HEK293 (cell line): ENCODE measurements at regions not wholly inside any gene's neighbourhood (a gene's known extent, or its start where the extent isn't known, plus 50 kb on each side); places are given as distances from the start of the nearest gene placed in this dataset.

Experiments used
- CTCF ChIA-PET: fragments of 350-600 bp; formaldehyde crosslinking; extraction: SDS; loops from one replicate; lab custom pipeline; 2021; ENCODE audit warnings: antibody characterized with exemption; lab: Yijun Ruan, JAX
- POLR2A ChIA-PET: fragments of 300-600 bp; formaldehyde crosslinking; extraction: SDS; loops from one replicate; lab custom pipeline; 2020; ENCODE audit warnings: antibody characterized with exemption, inconsistent platforms; lab: Yijun Ruan, JAX
- H3K27ac ChIP-seq: fragments of 200-500 bp; sonication (Bioruptor generic); 2 replicates; pipeline ENCODE4 v1.5.1; 2014; ENCODE audit warnings: low read depth, low read length, control low read depth, inconsistent platforms; ENCODE audit errors: extremely low read depth
- H3K36me3 ChIP-seq, 2 experiments: fragments of 200-500 bp in 1 of 2; sonication (Bioruptor generic) in 1 of 2; 1 replicate in 1 of 2; 2 replicates in 1 of 2; pipeline ENCODE4 v1.5.1; 2014 to 2017; ENCODE audit warnings: inconsistent platforms in 2 of 2, low read length in 2 of 2; ENCODE audit not compliant: control insufficient read depth in 2 of 2, insufficient read depth in 1 of 2
- H3K4me1 ChIP-seq: fragments of 200-500 bp; sonication (Bioruptor generic); 2 replicates; pipeline ENCODE4 v1.5.1; 2014; ENCODE audit warnings: mild to moderate bottlenecking, low read length, inconsistent platforms; ENCODE audit not compliant: control insufficient read depth, insufficient read depth
- H3K4me3 ChIP-seq: 2 replicates; pipeline ENCODE4 v1.5.1; 2011; ENCODE audit warnings: low read depth, mild to moderate bottlenecking, control low read depth, low read length, moderate library complexity
- H3K9me3 ChIP-seq: fragments of 200-500 bp; sonication (Bioruptor generic); 2 replicates; pipeline ENCODE4 v1.5.1; 2014; ENCODE audit warnings: low read depth, low read length, inconsistent platforms; ENCODE audit not compliant: control insufficient read depth, insufficient read depth
- GLIS1 ChIP-seq: fragments of 450-650 bp; formaldehyde crosslinking; IDR thresholded peaks from 2 replicates; pipeline ENCODE4 v1.5.1; 2016; ENCODE audit warnings: missing biosample characterization, missing genetic modification characterization
- IKZF3 ChIP-seq: fragments of 450-650 bp; IDR thresholded peaks from 2 replicates; pipeline ENCODE4 v1.5.0; 2018; ENCODE audit warnings: missing biosample characterization, mild to moderate bottlenecking, missing genetic modification characterization, moderate library complexity
- KLF10 ChIP-seq: fragments of 450-650 bp; IDR thresholded peaks from 2 replicates; pipeline ENCODE4 v1.5.1; 2018; ENCODE audit warnings: missing biosample characterization, mild to moderate bottlenecking, missing genetic modification characterization
- MZF1 ChIP-seq: fragments of 450-650 bp; formaldehyde crosslinking; IDR thresholded peaks from 2 replicates; pipeline ENCODE4 v1.5.1; 2017; ENCODE audit warnings: missing biosample characterization, missing genetic modification characterization, borderline replicate concordance
- OVOL3 ChIP-seq: fragments of 450-650 bp; formaldehyde crosslinking; IDR thresholded peaks from 2 replicates; pipeline ENCODE4 v1.5.1; 2016; ENCODE audit warnings: missing biosample characterization, missing genetic modification characterization
- WT1 ChIP-seq: fragments of 450-650 bp; formaldehyde crosslinking; IDR thresholded peaks from 2 replicates; pipeline ENCODE4 v1.5.1; 2016; ENCODE audit warnings: missing biosample characterization, missing genetic modification characterization
- ZBTB20 ChIP-seq: fragments of 450-650 bp; formaldehyde crosslinking; IDR thresholded peaks from 2 replicates; pipeline ENCODE4 v1.5.1; 2016; ENCODE audit warnings: missing biosample characterization, missing genetic modification characterization
- ZBTB21 ChIP-seq: fragments of 450-650 bp; formaldehyde crosslinking; IDR thresholded peaks from 2 replicates; pipeline ENCODE4 v1.5.1; 2017; ENCODE audit warnings: missing biosample characterization, missing genetic modification characterization
- ZNF146 ChIP-seq: fragments of 450-650 bp; formaldehyde crosslinking; IDR thresholded peaks from 2 replicates; pipeline ENCODE4 v1.5.1; 2016; ENCODE audit warnings: missing biosample characterization, missing genetic modification characterization
- ZNF24 ChIP-seq: fragments of 450-650 bp; formaldehyde crosslinking; IDR thresholded peaks from 2 replicates; pipeline ENCODE4 v1.5.1; 2016; ENCODE audit warnings: missing biosample characterization, missing genetic modification characterization
- ZNF302 ChIP-seq: fragments of 450-650 bp; formaldehyde crosslinking; IDR thresholded peaks from 2 replicates; pipeline ENCODE4 v1.5.1; 2016; ENCODE audit warnings: missing biosample characterization, missing genetic modification characterization, low read depth
- ZNF366 ChIP-seq: fragments of 450-650 bp; formaldehyde crosslinking; conservative IDR thresholded peaks from 2 replicates; pipeline ENCODE4 v1.5.1; 2016; ENCODE audit warnings: missing biosample characterization, missing genetic modification characterization
- ZNF404 ChIP-seq: fragments of 450-650 bp; formaldehyde crosslinking; IDR thresholded peaks from 2 replicates; pipeline ENCODE4 v1.5.1; 2017; ENCODE audit warnings: missing biosample characterization, missing genetic modification characterization
- ZNF416 ChIP-seq: fragments of 450-650 bp; formaldehyde crosslinking; IDR thresholded peaks from 2 replicates; pipeline ENCODE4 v1.5.1; 2016; ENCODE audit warnings: missing biosample characterization, missing genetic modification characterization
- ZNF629 ChIP-seq: fragments of 450-650 bp; formaldehyde crosslinking; IDR thresholded peaks from 2 replicates; pipeline ENCODE4 v1.5.1; 2017; ENCODE audit warnings: missing biosample characterization, missing genetic modification characterization
- TF ChIP-seq, protein P1 (sequence below): fragments of 450-650 bp; formaldehyde crosslinking; IDR thresholded peaks from 2 replicates; pipeline ENCODE4 v1.5.1; 2016; ENCODE audit warnings: missing biosample characterization, missing genetic modification characterization, low read depth
- TF ChIP-seq, protein P2 (sequence below): fragments of 450-650 bp; formaldehyde crosslinking; IDR thresholded peaks from 2 replicates; pipeline ENCODE4 v1.5.1; 2017; ENCODE audit warnings: missing biosample characterization, missing genetic modification characterization
- TF ChIP-seq, protein P3 (sequence below): fragments of 450-650 bp; formaldehyde crosslinking; IDR thresholded peaks from 2 replicates; pipeline ENCODE4 v1.5.1; 2016; ENCODE audit warnings: missing biosample characterization, missing genetic modification characterization
- TF ChIP-seq, protein P4 (sequence below): fragments of 450-650 bp; formaldehyde crosslinking; IDR thresholded peaks from 2 replicates; pipeline ENCODE4 v1.5.1; 2016; ENCODE audit warnings: missing biosample characterization, missing genetic modification characterization
- TF ChIP-seq, protein P5 (sequence below): fragments of 450-650 bp; formaldehyde crosslinking; IDR thresholded peaks from 2 replicates; pipeline ENCODE4 v1.5.1; 2016; ENCODE audit warnings: missing biosample characterization, missing genetic modification characterization, borderline replicate concordance

DNA sequence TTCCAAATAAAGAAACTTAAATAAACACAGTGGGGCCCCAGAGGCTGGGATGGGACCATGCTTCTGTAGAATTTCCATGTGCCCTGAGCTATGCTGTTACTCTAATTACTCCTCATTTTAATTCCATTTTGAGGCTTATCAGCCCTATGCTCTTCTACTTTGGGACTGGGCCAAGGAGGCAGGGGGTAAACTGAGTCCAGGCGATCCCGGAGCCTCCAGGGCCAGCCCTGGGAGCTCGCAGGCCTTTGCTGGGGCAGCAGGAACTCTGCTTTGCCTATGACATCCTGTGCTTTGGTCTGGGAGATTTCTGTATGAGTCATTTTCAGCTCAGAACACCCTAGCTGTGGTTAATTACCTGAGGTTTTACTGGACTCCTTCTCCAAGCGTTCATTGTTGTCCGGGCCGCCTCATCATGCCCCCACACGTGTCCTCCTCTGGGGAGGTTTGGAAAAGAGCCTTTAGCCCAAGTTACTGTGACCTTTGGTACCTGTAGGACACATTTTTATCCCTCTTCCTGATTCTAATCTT lies 95.7 kb downstream of the RHOU start (continued):
- TF ChIP-seq ZNF146 (tag by site-specific recombination) (no peak), IKZF3 (tag by site-specific recombination) (peak; percentile 50; the same call in 1 of the 2 replicates), ZBTB20 (tag by site-specific recombination) (peak; percentile 97), GLIS1 (tag by site-specific recombination) (peak; percentile 93), ZNF24 (tag by site-specific recombination) (0 out of 2 replicates have a peak, but pooled peaks have one; percentile 34), ZBTB21 (tag by site-specific recombination) (peak; percentile 51; the same call in 1 of the 2 replicates), KLF10 (tag by site-specific recombination) (no peak), WT1 (tag by site-specific recombination) (peak; percentile 67), ZNF404 (tag by site-specific recombination) (no peak), ZNF366 (tag by site-specific recombination) (peak; percentile 59), ZNF629 (peak; percentile 59), OVOL3 (tag by site-specific recombination) (no peak), ZNF302 (no peak), MZF1 (no peak)
- TF ChIP-seq, protein P1, sequence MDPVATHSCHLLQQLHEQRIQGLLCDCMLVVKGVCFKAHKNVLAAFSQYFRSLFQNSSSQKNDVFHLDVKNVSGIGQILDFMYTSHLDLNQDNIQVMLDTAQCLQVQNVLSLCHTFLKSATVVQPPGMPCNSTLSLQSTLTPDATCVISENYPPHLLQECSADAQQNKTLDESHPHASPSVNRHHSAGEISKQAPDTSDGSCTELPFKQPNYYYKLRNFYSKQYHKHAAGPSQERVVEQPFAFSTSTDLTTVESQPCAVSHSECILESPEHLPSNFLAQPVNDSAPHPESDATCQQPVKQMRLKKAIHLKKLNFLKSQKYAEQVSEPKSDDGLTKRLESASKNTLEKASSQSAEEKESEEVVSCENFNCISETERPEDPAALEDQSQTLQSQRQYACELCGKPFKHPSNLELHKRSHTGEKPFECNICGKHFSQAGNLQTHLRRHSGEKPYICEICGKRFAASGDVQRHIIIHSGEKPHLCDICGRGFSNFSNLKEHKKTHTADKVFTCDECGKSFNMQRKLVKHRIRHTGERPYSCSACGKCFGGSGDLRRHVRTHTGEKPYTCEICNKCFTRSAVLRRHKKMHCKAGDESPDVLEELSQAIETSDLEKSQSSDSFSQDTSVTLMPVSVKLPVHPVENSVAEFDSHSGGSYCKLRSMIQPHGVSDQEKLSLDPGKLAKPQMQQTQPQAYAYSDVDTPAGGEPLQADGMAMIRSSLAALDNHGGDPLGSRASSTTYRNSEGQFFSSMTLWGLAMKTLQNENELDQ (tag by site-specific recombination): no peak
- TF ChIP-seq, protein P2, sequence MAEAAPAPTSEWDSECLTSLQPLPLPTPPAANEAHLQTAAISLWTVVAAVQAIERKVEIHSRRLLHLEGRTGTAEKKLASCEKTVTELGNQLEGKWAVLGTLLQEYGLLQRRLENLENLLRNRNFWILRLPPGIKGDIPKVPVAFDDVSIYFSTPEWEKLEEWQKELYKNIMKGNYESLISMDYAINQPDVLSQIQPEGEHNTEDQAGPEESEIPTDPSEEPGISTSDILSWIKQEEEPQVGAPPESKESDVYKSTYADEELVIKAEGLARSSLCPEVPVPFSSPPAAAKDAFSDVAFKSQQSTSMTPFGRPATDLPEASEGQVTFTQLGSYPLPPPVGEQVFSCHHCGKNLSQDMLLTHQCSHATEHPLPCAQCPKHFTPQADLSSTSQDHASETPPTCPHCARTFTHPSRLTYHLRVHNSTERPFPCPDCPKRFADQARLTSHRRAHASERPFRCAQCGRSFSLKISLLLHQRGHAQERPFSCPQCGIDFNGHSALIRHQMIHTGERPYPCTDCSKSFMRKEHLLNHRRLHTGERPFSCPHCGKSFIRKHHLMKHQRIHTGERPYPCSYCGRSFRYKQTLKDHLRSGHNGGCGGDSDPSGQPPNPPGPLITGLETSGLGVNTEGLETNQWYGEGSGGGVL: peak; percentile 61
- TF ChIP-seq, protein P3, sequence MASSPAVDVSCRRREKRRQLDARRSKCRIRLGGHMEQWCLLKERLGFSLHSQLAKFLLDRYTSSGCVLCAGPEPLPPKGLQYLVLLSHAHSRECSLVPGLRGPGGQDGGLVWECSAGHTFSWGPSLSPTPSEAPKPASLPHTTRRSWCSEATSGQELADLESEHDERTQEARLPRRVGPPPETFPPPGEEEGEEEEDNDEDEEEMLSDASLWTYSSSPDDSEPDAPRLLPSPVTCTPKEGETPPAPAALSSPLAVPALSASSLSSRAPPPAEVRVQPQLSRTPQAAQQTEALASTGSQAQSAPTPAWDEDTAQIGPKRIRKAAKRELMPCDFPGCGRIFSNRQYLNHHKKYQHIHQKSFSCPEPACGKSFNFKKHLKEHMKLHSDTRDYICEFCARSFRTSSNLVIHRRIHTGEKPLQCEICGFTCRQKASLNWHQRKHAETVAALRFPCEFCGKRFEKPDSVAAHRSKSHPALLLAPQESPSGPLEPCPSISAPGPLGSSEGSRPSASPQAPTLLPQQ (tag by site-specific recombination): peak; percentile 69; the same call in 1 of the 2 replicates
- TF ChIP-seq, protein P4, sequence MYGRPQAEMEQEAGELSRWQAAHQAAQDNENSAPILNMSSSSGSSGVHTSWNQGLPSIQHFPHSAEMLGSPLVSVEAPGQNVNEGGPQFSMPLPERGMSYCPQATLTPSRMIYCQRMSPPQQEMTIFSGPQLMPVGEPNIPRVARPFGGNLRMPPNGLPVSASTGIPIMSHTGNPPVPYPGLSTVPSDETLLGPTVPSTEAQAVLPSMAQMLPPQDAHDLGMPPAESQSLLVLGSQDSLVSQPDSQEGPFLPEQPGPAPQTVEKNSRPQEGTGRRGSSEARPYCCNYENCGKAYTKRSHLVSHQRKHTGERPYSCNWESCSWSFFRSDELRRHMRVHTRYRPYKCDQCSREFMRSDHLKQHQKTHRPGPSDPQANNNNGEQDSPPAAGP (tag by site-specific recombination): peak; percentile 73; the same call in 1 of the 2 replicates
- TF ChIP-seq, all 188 proteins: peak for 29

DNA sequence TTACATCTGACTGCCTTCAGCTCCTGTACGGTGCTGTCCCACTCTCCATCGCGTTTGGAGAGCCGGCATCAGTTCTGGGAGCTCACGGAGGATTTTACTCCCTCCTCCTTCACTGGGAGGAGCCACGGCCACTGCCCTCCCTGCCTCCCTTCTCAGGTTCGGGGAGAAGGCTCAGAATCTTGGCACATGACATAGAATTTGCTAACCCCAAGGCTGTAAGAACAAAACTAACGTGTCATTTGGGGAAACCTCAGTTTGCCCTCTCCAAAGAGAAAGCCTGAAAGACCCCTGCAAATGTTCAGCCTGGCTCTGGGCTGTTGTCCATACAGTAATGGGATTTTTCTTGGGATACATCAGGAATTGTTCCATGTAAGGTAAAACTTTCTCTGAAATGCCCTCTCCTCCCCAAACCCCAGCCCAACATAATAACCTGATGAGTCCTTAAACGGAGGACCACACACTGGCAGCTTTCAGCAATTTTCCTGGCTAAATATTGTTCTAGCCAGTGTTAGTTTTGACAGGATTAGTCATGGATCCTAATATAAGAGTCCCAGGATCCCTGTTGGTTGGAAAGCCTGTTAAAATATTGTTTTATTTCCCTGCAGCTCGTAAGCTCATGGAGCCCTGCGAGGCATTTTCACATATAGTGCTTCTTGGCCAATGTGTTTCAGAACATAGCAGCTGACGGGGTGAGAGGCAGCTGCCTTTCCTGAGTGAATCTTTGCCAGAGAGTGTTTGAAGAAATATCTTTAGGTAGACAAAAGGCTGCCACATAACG lies 98.8 kb downstream of the RHOU start:
- Histone ChIP-seq H3K9me3 (no peaks in the 10 kb centered on the region), H3K4me3 (no peak overlapping the region), H3K36me3 (no peaks in the 10 kb centered on the region), H3K27ac (peak overlapping the region; percentile 53), H3K4me1 (peaks cover 52% of the 10 kb centered on the region)
- CTCF ChIA-PET: interaction anchor here (0.6 kb wide), 1 partner anchor 770 kb away, joined by 4 read pairs; no protein-coding TSS in a partner anchor
- POLR2A ChIA-PET: no interaction called here
- no peak for TF ChIP-seq ZNF416
- TF ChIP-seq, protein P3 (tag by site-specific recombination): no peak
- TF ChIP-seq, protein P5, sequence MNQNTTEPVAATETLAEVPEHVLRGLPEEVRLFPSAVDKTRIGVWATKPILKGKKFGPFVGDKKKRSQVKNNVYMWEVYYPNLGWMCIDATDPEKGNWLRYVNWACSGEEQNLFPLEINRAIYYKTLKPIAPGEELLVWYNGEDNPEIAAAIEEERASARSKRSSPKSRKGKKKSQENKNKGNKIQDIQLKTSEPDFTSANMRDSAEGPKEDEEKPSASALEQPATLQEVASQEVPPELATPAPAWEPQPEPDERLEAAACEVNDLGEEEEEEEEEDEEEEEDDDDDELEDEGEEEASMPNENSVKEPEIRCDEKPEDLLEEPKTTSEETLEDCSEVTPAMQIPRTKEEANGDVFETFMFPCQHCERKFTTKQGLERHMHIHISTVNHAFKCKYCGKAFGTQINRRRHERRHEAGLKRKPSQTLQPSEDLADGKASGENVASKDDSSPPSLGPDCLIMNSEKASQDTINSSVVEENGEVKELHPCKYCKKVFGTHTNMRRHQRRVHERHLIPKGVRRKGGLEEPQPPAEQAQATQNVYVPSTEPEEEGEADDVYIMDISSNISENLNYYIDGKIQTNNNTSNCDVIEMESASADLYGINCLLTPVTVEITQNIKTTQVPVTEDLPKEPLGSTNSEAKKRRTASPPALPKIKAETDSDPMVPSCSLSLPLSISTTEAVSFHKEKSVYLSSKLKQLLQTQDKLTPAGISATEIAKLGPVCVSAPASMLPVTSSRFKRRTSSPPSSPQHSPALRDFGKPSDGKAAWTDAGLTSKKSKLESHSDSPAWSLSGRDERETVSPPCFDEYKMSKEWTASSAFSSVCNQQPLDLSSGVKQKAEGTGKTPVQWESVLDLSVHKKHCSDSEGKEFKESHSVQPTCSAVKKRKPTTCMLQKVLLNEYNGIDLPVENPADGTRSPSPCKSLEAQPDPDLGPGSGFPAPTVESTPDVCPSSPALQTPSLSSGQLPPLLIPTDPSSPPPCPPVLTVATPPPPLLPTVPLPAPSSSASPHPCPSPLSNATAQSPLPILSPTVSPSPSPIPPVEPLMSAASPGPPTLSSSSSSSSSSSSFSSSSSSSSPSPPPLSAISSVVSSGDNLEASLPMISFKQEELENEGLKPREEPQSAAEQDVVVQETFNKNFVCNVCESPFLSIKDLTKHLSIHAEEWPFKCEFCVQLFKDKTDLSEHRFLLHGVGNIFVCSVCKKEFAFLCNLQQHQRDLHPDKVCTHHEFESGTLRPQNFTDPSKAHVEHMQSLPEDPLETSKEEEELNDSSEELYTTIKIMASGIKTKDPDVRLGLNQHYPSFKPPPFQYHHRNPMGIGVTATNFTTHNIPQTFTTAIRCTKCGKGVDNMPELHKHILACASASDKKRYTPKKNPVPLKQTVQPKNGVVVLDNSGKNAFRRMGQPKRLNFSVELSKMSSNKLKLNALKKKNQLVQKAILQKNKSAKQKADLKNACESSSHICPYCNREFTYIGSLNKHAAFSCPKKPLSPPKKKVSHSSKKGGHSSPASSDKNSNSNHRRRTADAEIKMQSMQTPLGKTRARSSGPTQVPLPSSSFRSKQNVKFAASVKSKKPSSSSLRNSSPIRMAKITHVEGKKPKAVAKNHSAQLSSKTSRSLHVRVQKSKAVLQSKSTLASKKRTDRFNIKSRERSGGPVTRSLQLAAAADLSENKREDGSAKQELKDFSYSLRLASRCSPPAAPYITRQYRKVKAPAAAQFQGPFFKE: no peak
